Activated gamma-delta T cell treated with Interleukin-2 at 50 U/mL for 16 hours (primary cell): ENCODE measurements at regions not wholly inside any gene's neighbourhood (a gene's known extent, or its start where the extent isn't known, plus 50 kb on each side); places are given as distances from the start of the nearest gene placed in this dataset.

ENCODE experiments used
- DNase-seq: peaks from one replicate; pipeline ENCODE4 v3.0.0-alpha.2; 2020

DNA sequence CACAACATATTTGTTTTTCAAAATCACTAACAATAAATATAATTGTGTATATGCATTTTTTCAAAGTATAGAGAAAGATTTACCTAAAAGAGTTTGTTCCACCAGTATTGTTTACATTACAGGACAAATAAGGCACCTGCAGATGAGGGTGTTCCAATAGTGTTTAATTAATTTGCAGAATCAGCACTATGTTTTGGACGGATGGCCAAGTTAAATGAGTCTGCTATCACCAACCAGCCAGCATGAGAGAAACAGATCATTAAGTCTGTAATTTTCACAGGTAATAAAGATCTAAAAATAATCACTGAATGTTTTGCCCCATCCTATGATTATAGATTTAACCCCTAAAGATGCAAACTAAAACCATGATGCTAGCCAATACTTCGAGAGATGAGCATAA, 2247.0 kb downstream of the NCAM2 start:
- no peak for DNase-seq

DNA sequence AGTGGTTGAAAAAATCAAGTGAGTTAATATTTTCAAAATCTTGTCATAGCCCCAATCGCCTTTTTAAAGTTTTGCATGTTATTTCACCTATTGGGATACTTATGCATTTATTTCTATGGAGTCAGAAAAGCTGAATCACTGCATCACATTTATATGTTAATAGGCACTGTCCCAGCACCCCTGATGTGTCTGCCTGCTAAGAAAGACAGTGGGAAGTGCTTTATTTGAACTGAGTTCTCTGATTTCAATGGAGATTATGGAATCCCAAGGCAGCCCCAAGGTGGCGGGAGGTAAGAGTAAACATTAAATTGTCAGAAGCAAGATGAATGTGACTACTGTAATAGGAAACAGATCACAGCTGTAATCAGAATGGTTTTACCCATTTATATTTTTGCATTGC, 2225.7 kb downstream of the NCAM2 start:
- DNase-seq, result no peak

DNA sequence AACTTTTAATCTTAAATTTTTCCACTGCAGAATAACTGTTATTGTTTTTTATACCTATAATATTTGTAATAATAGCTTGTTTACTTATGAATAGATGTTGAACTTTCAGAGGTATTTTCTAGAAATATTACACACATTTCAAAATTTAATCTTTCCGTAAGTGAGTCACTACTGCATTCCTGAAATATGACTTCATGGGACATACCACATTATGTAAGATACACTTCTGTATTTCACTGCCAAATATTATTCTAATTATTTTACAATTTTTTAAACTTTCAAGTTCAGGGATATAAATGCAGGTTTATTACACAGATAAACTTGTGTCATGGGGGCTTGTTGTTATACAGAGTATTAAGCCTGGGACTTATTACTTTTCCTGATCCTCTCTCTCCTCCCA, 2220.5 kb downstream of the NCAM2 start:
- no peak for DNase-seq

DNA sequence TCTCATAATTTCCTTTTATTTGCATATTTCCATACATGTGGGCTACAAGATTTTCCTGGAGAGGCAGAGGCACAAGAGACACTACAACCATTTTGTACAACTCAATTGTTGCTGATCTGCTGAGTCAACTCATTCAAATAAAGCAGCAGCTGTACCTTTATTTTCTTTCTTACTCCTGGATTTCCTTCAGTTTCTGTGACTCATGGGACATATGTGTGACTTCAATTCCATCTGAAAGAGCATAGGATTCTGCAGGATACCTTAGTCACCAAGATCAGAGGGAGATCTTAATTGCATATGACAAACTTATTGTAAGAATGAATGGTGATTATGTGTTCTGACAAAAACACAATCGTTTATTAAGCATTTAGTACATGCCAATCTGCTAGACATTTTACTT, 2219.4 kb downstream of the NCAM2 start:
- DNase-seq, result no peak

DNA sequence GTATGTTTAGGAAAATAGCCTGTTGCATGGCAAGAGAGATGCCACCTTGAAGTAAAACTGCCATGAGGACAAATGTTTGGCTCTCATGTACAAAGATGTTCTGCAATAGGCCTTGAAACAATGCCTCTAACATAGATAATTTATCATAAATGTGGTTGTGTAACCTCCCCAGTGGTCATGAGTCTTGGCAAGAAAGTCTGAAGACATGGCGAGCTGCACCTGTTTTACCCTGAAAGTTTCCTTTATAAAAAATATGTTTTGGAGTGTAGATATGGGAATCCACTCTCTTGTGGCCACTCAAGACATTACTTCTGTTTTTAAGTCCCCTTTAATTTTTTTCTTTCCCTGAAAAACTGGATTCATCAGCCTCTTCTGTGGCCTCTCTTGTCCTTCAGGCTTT, 2217.1 kb downstream of the NCAM2 start:
- DNase-seq, result no peak
